Uterus (tissue), 3 donors: ENCODE measurements at regions not wholly inside any gene's neighbourhood (a gene's known extent, or its start where the extent isn't known, plus 50 kb on each side); places are given as distances from the start of the nearest gene placed in this dataset.

Experiments used
- DNase-seq, 2 donors: peaks; one replicate each; pipeline ENCODE4 v3.0.0-alpha.2; 2019 to 2020
- H3K27ac ChIP-seq, 2 donors: fragments of 200-600 bp; sonication (generic); 1 replicate in 1 of 2; 2 replicates in 1 of 2; pipeline ENCODE4 v1.5.1; 2016 to 2018
- H3K27me3 ChIP-seq, 2 donors: fragments of 200-600 bp; sonication (generic); one replicate each; pipeline ENCODE4 v1.5.1; 2018 to 2019; ENCODE audit warnings: control low read depth in 1 of 2
- H3K36me3 ChIP-seq, 2 donors: fragments of 200-600 bp; sonication (generic); one replicate each; pipeline ENCODE4 v1.5.1; 2019; ENCODE audit warnings: control low read depth in 1 of 2
- H3K4me1 ChIP-seq, 2 donors: fragments of 200-600 bp; sonication (generic); one replicate each; pipeline ENCODE4 v1.5.1; 2018 to 2019; ENCODE audit warnings: control low read depth in 1 of 2
- H3K4me3 ChIP-seq, 2 donors: fragments of 200-600 bp; sonication (generic); 1 replicate in 1 of 2; 2 replicates in 1 of 2; pipeline ENCODE4 v1.5.1; 2018 to 2019; ENCODE audit warnings: mild to moderate bottlenecking in 1 of 2
- H3K9me3 ChIP-seq, 2 donors: fragments of 200-600 bp; sonication (generic); one replicate each; pipeline ENCODE4 v1.5.1; 2019; ENCODE audit warnings: control low read depth in 1 of 2
- CTCF ChIP-seq, 4 experiments: fragments of 200-600 bp in 2 of 4; fragments of 450-650 bp in 2 of 4; sonication (generic) in 2 of 4; IDR thresholded peaks; one replicate each; pipeline ENCODE4 v1.5.1; 2016 to 2019; ENCODE audit warnings: antibody characterized with exemption in 4 of 4, mild to moderate bottlenecking in 2 of 4, moderate library complexity in 1 of 4
- POLR2A ChIP-seq, 2 donors: fragments of 450-650 bp; IDR thresholded peaks; one replicate each; pipeline ENCODE4 v1.6.1; 2016; ENCODE audit warnings: antibody characterized with exemption in 2 of 2, mild to moderate bottlenecking in 1 of 2, moderate library complexity in 1 of 2
- intact Hi-C: fragments of 100-400 bp; cut with DNase I; formaldehyde crosslinking; loops from one replicate; pipeline ENCODE4 v1.15.1; 2023; ENCODE audit warnings: low total_unique reads
- donor health status: DM: yes; HTN: yes; CAD: no.

- intact Hi-C loops, result no loop called here
Observed at GRCh38 chr2:193124815-193125214, 930.1 kb upstream of the TMEFF2 start.

GRCh38 chr2:193114827-193115226 lies 920.1 kb upstream of the TMEFF2 start:
- Histone ChIP-seq H3K27ac (no peak overlapping the region), H3K4me3 (no peak overlapping the region), H3K9me3 (no peaks in the 10 kb centered on the region), H3K36me3 (no peaks in the 10 kb centered on the region), H3K27me3 (no peaks in the 10 kb centered on the region), H3K4me1 (no peaks in the 10 kb centered on the region)
- no peak for DNase-seq
- TF ChIP-seq POLR2A (IDR thresholded peaks at IDR 0.05) (no peak), CTCF (IDR thresholded peaks at IDR 0.05) (no peak)
- intact Hi-C loops, result no loop called here

More at GRCh38 chr2:193124815-193125214, 930.1 kb upstream of the TMEFF2 start:
- H3K4me1 ChIP-seq, result no peaks in the 10 kb centered on the region
- no peaks in the 10 kb centered on the region for H3K36me3 ChIP-seq
- H3K27me3 ChIP-seq, result no peaks in the 10 kb centered on the region
- H3K4me3 ChIP-seq, result no peak overlapping the region
- no peaks in the 10 kb centered on the region for H3K9me3 ChIP-seq
- no peak for TF ChIP-seq POLR2A (IDR thresholded peaks at IDR 0.05)
- no peak for TF ChIP-seq CTCF (IDR thresholded peaks at IDR 0.05)
- no peak overlapping the region for H3K27ac ChIP-seq
- DNase-seq, result no peak

GRCh38 chr2:193112986-193113385 lies 918.3 kb upstream of the TMEFF2 start:
- Histone ChIP-seq H3K27ac (no peak overlapping the region), H3K9me3 (no peaks in the 10 kb centered on the region), H3K36me3 (no peaks in the 10 kb centered on the region), H3K27me3 (no peaks in the 10 kb centered on the region), H3K4me1 (no peaks in the 10 kb centered on the region), H3K4me3 (no peak overlapping the region)
- no peak for DNase-seq
- TF ChIP-seq POLR2A (IDR thresholded peaks at IDR 0.05) (no peak), CTCF (IDR thresholded peaks at IDR 0.05) (no peak)
- intact Hi-C loops, result no loop called here

GRCh38 chr2:193103064-193103463 lies 908.3 kb upstream of the TMEFF2 start:
- H3K36me3 ChIP-seq, result no peaks in the 10 kb centered on the region
- no peak overlapping the region for H3K27ac ChIP-seq
- H3K4me3 ChIP-seq, result no peak overlapping the region
- no peak for TF ChIP-seq CTCF (IDR thresholded peaks at IDR 0.05)
- no peak for TF ChIP-seq POLR2A (IDR thresholded peaks at IDR 0.05)
- no peaks in the 10 kb centered on the region for H3K27me3 ChIP-seq
- no peaks in the 10 kb centered on the region for H3K9me3 ChIP-seq
- intact Hi-C loops, result no loop called here
- no peak for DNase-seq
- H3K4me1 ChIP-seq, result no peaks in the 10 kb centered on the region

GRCh38 chr2:193101591-193101990 lies 906.9 kb upstream of the TMEFF2 start:
- DNase-seq, result no peak
- Histone ChIP-seq H3K36me3 (no peaks in the 10 kb centered on the region), H3K4me3 (no peak overlapping the region), H3K27me3 (no peaks in the 10 kb centered on the region), H3K4me1 (no peaks in the 10 kb centered on the region), H3K27ac (no peak overlapping the region), H3K9me3 (no peaks in the 10 kb centered on the region)
- TF ChIP-seq CTCF (IDR thresholded peaks at IDR 0.05) (no peak), POLR2A (IDR thresholded peaks at IDR 0.05) (no peak)
- intact Hi-C loops, result no loop called here
